NCI-H82 (cell line): ENCODE measurements at regions not wholly inside any gene's neighbourhood (a gene's known extent, or its start where the extent isn't known, plus 50 kb on each side); places are given as distances from the start of the nearest gene placed in this dataset.
A peak's percentile ranks its signal among the peaks of the same experiment; 100 is the strongest.
"Not testable (repeated sequence)": the region's sequence is repeated elsewhere in the genome, so short reads cannot be mapped to it uniquely, and the experiment has no call there.

ENCODE experiments used
- DNase-seq: peaks from one replicate; lab custom pipeline; 2025; lab: John Stamatoyannopoulos, UW

- DNase-seq, result no peak
Measured at GRCh38 chrX:112577146-112577545, 102.6 kb downstream of the LHFPL1 start.

- no peak for DNase-seq
Measured at GRCh38 chrX:112571388-112571787, 108.3 kb downstream of the LHFPL1 start.

GRCh38 chrX:112555831-112556230, 123.9 kb downstream of the LHFPL1 start:
- DNase-seq, result no peak

GRCh38 chrX:112545051-112545450, 134.7 kb downstream of the LHFPL1 start:
- DNase-seq, result no peak

- DNase-seq, result no peak
Measured at GRCh38 chrX:112536544-112536943, 143.2 kb downstream of the LHFPL1 start.

- no peak for DNase-seq
Measured at GRCh38 chrX:112527903-112528302, 151.8 kb downstream of the LHFPL1 start.

- no peak for DNase-seq
Measured at GRCh38 chrX:112521676-112522075, 158.1 kb downstream of the LHFPL1 start.

- no peak for DNase-seq
Measured at GRCh38 chrX:112520124-112520523, 159.6 kb downstream of the LHFPL1 start.

- no peak for DNase-seq
Measured at GRCh38 chrX:112513154-112513553, 166.6 kb downstream of the LHFPL1 start.

- peak; percentile 0 for DNase-seq
Measured at GRCh38 chrX:112512509-112512908, 167.2 kb downstream of the LHFPL1 start.

GRCh38 chrX:112510629-112511028, 169.1 kb downstream of the LHFPL1 start:
- no peak for DNase-seq

- no peak for DNase-seq
Measured at GRCh38 chrX:112477653-112478052, 202.1 kb downstream of the LHFPL1 start.

- DNase-seq, result no peak
Measured at GRCh38 chrX:112473654-112474053, 206.1 kb downstream of the LHFPL1 start.

- no peak for DNase-seq
Measured at GRCh38 chrX:112470551-112470950, 209.2 kb downstream of the LHFPL1 start.

- not testable (repeated sequence) for DNase-seq
Measured at GRCh38 chrX:112461949-112462450, 217.7 kb downstream of the LHFPL1 start.

- no peak for DNase-seq
Measured at GRCh38 chrX:112457788-112458187, 221.9 kb downstream of the LHFPL1 start.

- no peak for DNase-seq
Measured at GRCh38 chrX:112450810-112451209, 228.9 kb downstream of the LHFPL1 start.

- no peak for DNase-seq
Measured at GRCh38 chrX:112440277-112440676, 239.5 kb downstream of the LHFPL1 start.

- DNase-seq, result peak; percentile 13
Measured at GRCh38 chrX:112424166-112424565, 255.6 kb downstream of the LHFPL1 start.

- DNase-seq, result no peak
Measured at GRCh38 chrX:112391313-112391712, 288.4 kb downstream of the LHFPL1 start.

GRCh38 chrX:112381649-112382298, 298.0 kb downstream of the LHFPL1 start:
- peak; percentile 85 for DNase-seq

- no peak for DNase-seq
Measured at GRCh38 chrX:112380541-112381278, 298.1 kb upstream of the TRPC5 start.

- DNase-seq, result no peak
Measured at GRCh38 chrX:112377481-112377880, 294.9 kb upstream of the TRPC5 start.
